Endothelial cell of umbilical vein (primary cell): ENCODE measurements at regions not wholly inside any gene's neighbourhood (a gene's known extent, or its start where the extent isn't known, plus 50 kb on each side); places are given as distances from the start of the nearest gene placed in this dataset.

Experiments used
- BruUV-seq: library from RNA; stranded (reverse); fragments of 400-500 nt; replicated peaks from 2 replicates; lab custom pipeline; 2021; lab: Mats Ljungman, UMichigan
- CTCF ChIA-PET: fragments of 300-600, 350-600 bp; sonication (Branson Sonifier 250); formaldehyde crosslinking; loops from one replicate; lab custom pipeline; 2021; ENCODE audit warnings: antibody characterized with exemption, inconsistent platforms; lab: Charles Lee
- POLR2A ChIA-PET: fragments of 300-600, 350-600 bp; sonication (Branson Sonifier 250); formaldehyde crosslinking; loops from one replicate; lab custom pipeline; 2021; ENCODE audit warnings: antibody characterized with exemption, inconsistent platforms; lab: Charles Lee
- DNase-seq: peaks from one replicate; pipeline ENCODE4 v3.0.0-alpha.2; 2011; ENCODE audit warnings: low read depth, low spot score
- FAIRE-seq: peaks from 2 replicates; lab custom pipeline; 2011; peaks lifted over from hg19 to GRCh38; lab: Jason Lieb, UNC
- H2AFZ ChIP-seq: 2 replicates; pipeline ENCODE4 v1.6.0; 2012; ENCODE audit warnings: low read depth, low read length, control low read depth, inconsistent platforms
- H3K27ac ChIP-seq: 2 replicates; pipeline ENCODE4 v1.5.1; 2011; ENCODE audit warnings: low read depth, mild to moderate bottlenecking, control low read depth, low read length, moderate library complexity; ENCODE audit not compliant: insufficient read depth
- H3K27me3 ChIP-seq, 2 experiments: 2 replicates each; pipeline versions ENCODE4 v1.6.0 to v1.6.1; 2011; ENCODE audit warnings: low read length in 2 of 2, mixed read lengths in 1 of 2; ENCODE audit not compliant: control insufficient read depth in 2 of 2, insufficient read depth in 2 of 2
- H3K36me3 ChIP-seq, 2 experiments: 2 replicates in 1 of 2; 3 replicates in 1 of 2; pipeline ENCODE4 v1.5.1; 2011; ENCODE audit warnings: low read length in 2 of 2, mild to moderate bottlenecking in 1 of 2, moderate library complexity in 1 of 2; ENCODE audit not compliant: control insufficient read depth in 2 of 2, insufficient read depth in 2 of 2; ENCODE audit errors: extremely low read depth in 1 of 2
- H3K4me1 ChIP-seq: 3 replicates; pipeline ENCODE4 v1.5.1; 2011; ENCODE audit warnings: mild to moderate bottlenecking, low read length; ENCODE audit not compliant: control insufficient read depth, insufficient read depth; ENCODE audit errors: extremely low read depth
- H3K4me2 ChIP-seq: 2 replicates; pipeline ENCODE4 v1.6.1; 2011; ENCODE audit warnings: low read length, control low read depth, mixed read lengths; ENCODE audit not compliant: insufficient read depth
- H3K4me3 ChIP-seq, 3 experiments: fragments of 200-600 bp in 1 of 3; sonication (generic), shearing (Covaris generic) in 1 of 3; replicated peaks in 1 of 3; 2 replicates each; pipeline ENCODE4 v1.5.1; 2011 to 2016; ENCODE audit warnings: control low read depth in 3 of 3, low read length in 3 of 3, mild to moderate bottlenecking in 2 of 3, inconsistent platforms in 1 of 3, low read depth in 1 of 3, moderate library complexity in 1 of 3; ENCODE audit not compliant: insufficient read depth in 1 of 3
- H3K79me2 ChIP-seq: 2 replicates; pipeline ENCODE4 v1.6.0; 2012; ENCODE audit warnings: low read length, inconsistent platforms; ENCODE audit not compliant: control insufficient read depth, insufficient read depth
- H3K9ac ChIP-seq: replicated peaks from 2 replicates; pipeline ENCODE3; 2011; ENCODE audit warnings: low read length, control low read depth; ENCODE audit not compliant: insufficient read depth; ENCODE audit errors: extremely low read depth
- H3K9me1 ChIP-seq: replicated peaks from 3 replicates; pipeline ENCODE4 v1.6.0; 2011; ENCODE audit warnings: mild to moderate bottlenecking, low read length; ENCODE audit not compliant: control insufficient read depth, insufficient read depth; ENCODE audit errors: extremely low read depth
- H3K9me3 ChIP-seq: replicated peaks from 2 replicates; pipeline ENCODE4 v1.5.1; 2012; ENCODE audit warnings: low read length, inconsistent platforms; ENCODE audit not compliant: control insufficient read depth, insufficient read depth
- H4K20me1 ChIP-seq: replicated peaks from 2 replicates; pipeline ENCODE3; 2011; ENCODE audit warnings: mild to moderate bottlenecking, low read length; ENCODE audit not compliant: control insufficient read depth, insufficient read depth; ENCODE audit errors: extremely low read depth
- EZH2 ChIP-seq: IDR thresholded peaks from 2 replicates; pipeline ENCODE4 v1.6.1; 2012; ENCODE audit warnings: borderline replicate concordance, low read depth, mild to moderate bottlenecking, moderate library complexity, low read length, inconsistent platforms; ENCODE audit not compliant: severe bottlenecking
- FOS ChIP-seq: IDR thresholded peaks from 2 replicates; pipeline ENCODE4 v1.6.1; 2011; ENCODE audit warnings: mild to moderate bottlenecking, low read length, moderate library complexity, borderline replicate concordance; ENCODE audit not compliant: insufficient read depth
- GATA2 ChIP-seq: IDR thresholded peaks from 2 replicates; pipeline ENCODE4 v1.7.0; 2011; ENCODE audit warnings: low read depth, mild to moderate bottlenecking, moderate library complexity, mixed read lengths, low read length; ENCODE audit not compliant: insufficient read length, insufficient read depth
- JUN ChIP-seq: IDR thresholded peaks from 2 replicates; pipeline ENCODE4 v1.6.1; 2011; ENCODE audit warnings: borderline replicate concordance, low read depth; ENCODE audit not compliant: insufficient read length, insufficient read depth
- MYC ChIP-seq: IDR thresholded peaks from one replicate; pipeline ENCODE4 v1.6.1; 2011; ENCODE audit warnings: mild to moderate bottlenecking, low read depth, low read length
- POLR2A ChIP-seq: IDR thresholded peaks from 2 replicates; pipeline ENCODE4 v1.6.1; 2012; ENCODE audit warnings: low read depth, mild to moderate bottlenecking, control low read depth, low read length
- POLR2AphosphoS5 ChIP-seq: IDR thresholded peaks from 2 replicates; pipeline ENCODE4 v1.6.1; 2012; ENCODE audit warnings: low read depth, mild to moderate bottlenecking, control low read depth, low read length, moderate library complexity; ENCODE audit not compliant: insufficient read depth
- dilution Hi-C: fragments of 300-500 bp; cut with MboI; formaldehyde crosslinking; loops from one replicate; pipeline ENCODE4 v1.15.0; 2019; ENCODE audit warnings: low sequenced_read_pairs; ENCODE audit not compliant: extremely low pct_ligation_motif_present
- intact Hi-C: fragments of 100-400 bp; cut with micrococcal nuclease; formaldehyde crosslinking; loops from one replicate; pipeline ENCODE4 v1.10.0; 2022
- TF ChIP-seq, protein P1 (sequence below), 2 donors: IDR thresholded peaks; 1 replicate in 1 of 2; 2 replicates in 1 of 2; pipeline ENCODE4 v1.5.1; 2011; ENCODE audit warnings: low read length in 2 of 2, mild to moderate bottlenecking in 2 of 2, moderate library complexity in 2 of 2, control low read depth in 1 of 2, inconsistent platforms in 1 of 2, low read depth in 1 of 2; ENCODE audit not compliant: insufficient read depth in 1 of 2; ENCODE audit errors: extremely low read depth in 1 of 2
- TF ChIP-seq, protein P2 (sequence below): IDR thresholded peaks from 2 replicates; pipeline ENCODE4 v1.6.1; 2011; ENCODE audit not compliant: insufficient read depth, insufficient read length

DNA sequence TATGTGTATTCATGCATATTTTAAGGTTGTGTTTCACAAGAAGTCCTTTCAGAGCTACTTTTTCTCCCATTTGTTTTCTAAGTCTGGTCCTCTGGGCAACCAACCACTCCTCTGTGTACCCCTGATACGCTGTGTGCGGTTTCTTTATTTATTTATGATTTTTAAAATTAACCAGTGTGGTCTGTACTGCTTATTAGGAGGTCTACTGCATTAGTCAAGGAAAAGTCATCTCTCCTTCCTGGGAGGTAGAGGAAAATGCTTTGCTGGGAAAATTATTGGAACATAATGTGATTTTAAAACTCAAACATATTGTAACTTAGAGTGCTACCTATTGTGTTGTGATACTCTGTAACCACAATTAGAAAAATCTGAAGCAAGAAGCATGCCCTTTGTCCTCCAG lies 1404.3 kb downstream of the SUCLG1 start:
- FAIRE-seq (no peak), DNase-seq (peak; percentile 2)
- no TSS peak for BruUV-seq
- intact Hi-C loops (loop anchor here (1.0 to 10.0 kb wide), 7 partner anchors 28 to 610 kb away; no protein-coding TSS in a partner anchor), dilution Hi-C loops (no loop called here)
- ChIA-PET POLR2A (no interaction called here), CTCF (interaction anchor here (0.6 kb wide), 1 partner anchor 137 kb away, joined by 3 read pairs; no protein-coding TSS in a partner anchor)
- H3K79me2 ChIP-seq, result no peaks in the 10 kb centered on the region
- H3K4me2 ChIP-seq, result peak overlapping the region; percentile 72
- no peaks in the 10 kb centered on the region for H3K9me3 ChIP-seq
- no peaks in the 10 kb centered on the region for H3K36me3 ChIP-seq
- peak overlapping the region; percentile 38 for H2AFZ ChIP-seq
- TF ChIP-seq EZH2, result no peak
- TF ChIP-seq GATA2, result no peak
- TF ChIP-seq POLR2A, result no peak
- TF ChIP-seq MYC, result no peak
- TF ChIP-seq, protein P1, sequence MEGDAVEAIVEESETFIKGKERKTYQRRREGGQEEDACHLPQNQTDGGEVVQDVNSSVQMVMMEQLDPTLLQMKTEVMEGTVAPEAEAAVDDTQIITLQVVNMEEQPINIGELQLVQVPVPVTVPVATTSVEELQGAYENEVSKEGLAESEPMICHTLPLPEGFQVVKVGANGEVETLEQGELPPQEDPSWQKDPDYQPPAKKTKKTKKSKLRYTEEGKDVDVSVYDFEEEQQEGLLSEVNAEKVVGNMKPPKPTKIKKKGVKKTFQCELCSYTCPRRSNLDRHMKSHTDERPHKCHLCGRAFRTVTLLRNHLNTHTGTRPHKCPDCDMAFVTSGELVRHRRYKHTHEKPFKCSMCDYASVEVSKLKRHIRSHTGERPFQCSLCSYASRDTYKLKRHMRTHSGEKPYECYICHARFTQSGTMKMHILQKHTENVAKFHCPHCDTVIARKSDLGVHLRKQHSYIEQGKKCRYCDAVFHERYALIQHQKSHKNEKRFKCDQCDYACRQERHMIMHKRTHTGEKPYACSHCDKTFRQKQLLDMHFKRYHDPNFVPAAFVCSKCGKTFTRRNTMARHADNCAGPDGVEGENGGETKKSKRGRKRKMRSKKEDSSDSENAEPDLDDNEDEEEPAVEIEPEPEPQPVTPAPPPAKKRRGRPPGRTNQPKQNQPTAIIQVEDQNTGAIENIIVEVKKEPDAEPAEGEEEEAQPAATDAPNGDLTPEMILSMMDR (IDR thresholded peaks at IDR 0.05; ENCODE audit: extremely low read depth in 1 of 2, insufficient read depth in 1 of 2, low read depth in 1 of 2, low read length in 2 of 2), result no peak
- TF ChIP-seq POLR2AphosphoS5, result no peak
- TF ChIP-seq FOS, result no peak
- TF ChIP-seq, protein P2, sequence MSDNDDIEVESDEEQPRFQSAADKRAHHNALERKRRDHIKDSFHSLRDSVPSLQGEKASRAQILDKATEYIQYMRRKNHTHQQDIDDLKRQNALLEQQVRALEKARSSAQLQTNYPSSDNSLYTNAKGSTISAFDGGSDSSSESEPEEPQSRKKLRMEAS, result no peak
- TF ChIP-seq JUN, result no peak
- no peaks in the 10 kb centered on the region for H3K27me3 ChIP-seq
- peak overlapping the region; percentile 79 for H3K9ac ChIP-seq
- no peaks in the 10 kb centered on the region for H3K9me1 ChIP-seq
- H4K20me1 ChIP-seq, result no peaks in the 10 kb centered on the region
- peaks cover 36% of the 10 kb centered on the region for H3K4me1 ChIP-seq
- H3K4me3 ChIP-seq, result peak overlapping the region in 1 of 3 experiments; percentile 15
- peak overlapping the region; percentile 97 for H3K27ac ChIP-seq
